Endothelial cell of umbilical vein (primary cell): ENCODE measurements at regions not wholly inside any gene's neighbourhood (a gene's known extent, or its start where the extent isn't known, plus 50 kb on each side); places are given as distances from the start of the nearest gene placed in this dataset.

Source experiments
- CTCF ChIP-seq, 2 donors: IDR thresholded peaks; 1 replicate in 1 of 2; 2 replicates in 1 of 2; pipeline ENCODE4 v1.5.1; 2011; ENCODE audit warnings: low read length in 2 of 2, mild to moderate bottlenecking in 2 of 2, moderate library complexity in 2 of 2, control low read depth in 1 of 2, inconsistent platforms in 1 of 2, low read depth in 1 of 2; ENCODE audit not compliant: insufficient read depth in 1 of 2; ENCODE audit errors: extremely low read depth in 1 of 2
- POLR2AphosphoS5 ChIP-seq: IDR thresholded peaks from 2 replicates; pipeline ENCODE4 v1.6.1; 2012; ENCODE audit warnings: low read depth, mild to moderate bottlenecking, control low read depth, low read length, moderate library complexity; ENCODE audit not compliant: insufficient read depth

- TF ChIP-seq CTCF (IDR thresholded peaks at IDR 0.05; ENCODE audit: extremely low read depth in 1 of 2, insufficient read depth in 1 of 2, low read depth in 1 of 2, low read length in 2 of 2) (no peak), POLR2AphosphoS5 (no peak)
Measured at GRCh38 chr11:122336706-122337105, 220.7 kb upstream of the BLID start.
